Gastrocnemius medialis (tissue), 4 donors: ENCODE measurements at regions not wholly inside any gene's neighbourhood (a gene's known extent, or its start where the extent isn't known, plus 50 kb on each side); places are given as distances from the start of the nearest gene placed in this dataset.
"Not testable (repeated sequence)": the region's sequence is repeated elsewhere in the genome, so short reads cannot be mapped to it uniquely, and the experiment has no call there.

Experiments
- POLR2A ChIP-seq, 2 donors: fragments of 450-650 bp; IDR thresholded peaks; one replicate each; pipeline ENCODE4 v1.6.1; 2017; ENCODE audit warnings: antibody characterized with exemption in 2 of 2, mild to moderate bottlenecking in 2 of 2, moderate library complexity in 2 of 2
- TF ChIP-seq, protein P1 (sequence below), 5 experiments: fragments of 450-650 bp in 3 of 5; fragments of 200-600 bp in 2 of 5; sonication (generic) in 2 of 5; IDR thresholded peaks in 4 of 5; conservative IDR thresholded peaks in 1 of 5; 1 replicate in 4 of 5; 2 replicates in 1 of 5; pipeline ENCODE4 v1.5.1; 2016 to 2019; ENCODE audit warnings: antibody characterized with exemption in 5 of 5, mild to moderate bottlenecking in 3 of 5, moderate library complexity in 3 of 5

DNA sequence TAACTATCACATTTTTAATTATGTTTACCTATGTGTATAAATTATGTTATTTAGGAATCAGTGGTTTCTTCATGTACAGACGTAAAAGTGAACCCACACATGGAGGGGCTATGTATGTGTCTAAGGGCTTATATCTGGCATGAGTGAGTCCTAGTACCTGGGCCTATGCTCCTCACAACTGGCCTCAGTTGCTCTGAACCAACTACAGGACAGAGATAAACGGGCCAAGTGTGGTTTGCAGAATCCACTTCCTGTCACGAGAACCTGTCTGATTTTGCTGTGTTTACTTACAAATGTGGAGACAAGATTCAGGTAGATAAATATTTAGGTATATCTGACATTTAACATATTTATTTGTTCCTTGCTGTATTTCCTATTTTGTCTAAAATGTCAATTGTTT lies 562.5 kb downstream of the TMEM121 start:
- TF ChIP-seq POLR2A (IDR thresholded peaks at IDR 0.05) = not testable (repeated sequence)
- TF ChIP-seq, protein P1, sequence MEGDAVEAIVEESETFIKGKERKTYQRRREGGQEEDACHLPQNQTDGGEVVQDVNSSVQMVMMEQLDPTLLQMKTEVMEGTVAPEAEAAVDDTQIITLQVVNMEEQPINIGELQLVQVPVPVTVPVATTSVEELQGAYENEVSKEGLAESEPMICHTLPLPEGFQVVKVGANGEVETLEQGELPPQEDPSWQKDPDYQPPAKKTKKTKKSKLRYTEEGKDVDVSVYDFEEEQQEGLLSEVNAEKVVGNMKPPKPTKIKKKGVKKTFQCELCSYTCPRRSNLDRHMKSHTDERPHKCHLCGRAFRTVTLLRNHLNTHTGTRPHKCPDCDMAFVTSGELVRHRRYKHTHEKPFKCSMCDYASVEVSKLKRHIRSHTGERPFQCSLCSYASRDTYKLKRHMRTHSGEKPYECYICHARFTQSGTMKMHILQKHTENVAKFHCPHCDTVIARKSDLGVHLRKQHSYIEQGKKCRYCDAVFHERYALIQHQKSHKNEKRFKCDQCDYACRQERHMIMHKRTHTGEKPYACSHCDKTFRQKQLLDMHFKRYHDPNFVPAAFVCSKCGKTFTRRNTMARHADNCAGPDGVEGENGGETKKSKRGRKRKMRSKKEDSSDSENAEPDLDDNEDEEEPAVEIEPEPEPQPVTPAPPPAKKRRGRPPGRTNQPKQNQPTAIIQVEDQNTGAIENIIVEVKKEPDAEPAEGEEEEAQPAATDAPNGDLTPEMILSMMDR (IDR thresholded peaks at IDR 0.05 in 4 of 5, conservative IDR thresholded peaks at IDR 0.05 in 1 of 5) = not testable (repeated sequence)
